Testis (tissue), 2 donors: ENCODE measurements at regions not wholly inside any gene's neighbourhood (a gene's known extent, or its start where the extent isn't known, plus 50 kb on each side); places are given as distances from the start of the nearest gene placed in this dataset.

Experiments used
- POLR2A ChIP-seq: fragments of 450-650 bp; IDR thresholded peaks from one replicate; pipeline ENCODE4 v1.6.1; 2017; ENCODE audit warnings: antibody characterized with exemption, mild to moderate bottlenecking, moderate library complexity
- TF ChIP-seq, protein P1 (sequence below), 3 experiments: fragments of 450-650 bp in 2 of 3; fragments of 200-600 bp in 1 of 3; sonication (generic) in 1 of 3; IDR thresholded peaks; one replicate each; pipeline ENCODE4 v1.5.1; 2016 to 2019; ENCODE audit warnings: antibody characterized with exemption in 3 of 3, mild to moderate bottlenecking in 2 of 3, moderate library complexity in 1 of 3

DNA sequence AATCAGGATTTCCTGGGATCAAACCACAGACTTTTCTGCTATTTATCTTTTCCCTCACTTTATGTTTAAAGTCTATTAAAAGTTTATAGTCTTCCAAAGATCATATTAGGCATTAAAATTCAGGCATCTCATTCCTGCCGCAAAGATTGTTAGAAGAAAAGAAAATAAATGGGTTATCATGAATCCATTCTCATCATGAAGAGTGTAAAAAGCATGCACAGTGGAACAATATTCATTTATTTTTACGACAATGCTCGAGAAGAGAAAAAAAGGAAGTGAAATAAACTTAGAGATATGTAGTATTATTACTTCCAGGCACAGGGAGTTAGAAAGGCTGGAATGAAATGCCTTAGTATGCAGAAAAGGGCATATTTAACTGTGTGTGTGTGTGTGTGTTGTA lies 213.7 kb upstream of the PLSCR5 start:
- no peak for TF ChIP-seq POLR2A
- TF ChIP-seq, protein P1, sequence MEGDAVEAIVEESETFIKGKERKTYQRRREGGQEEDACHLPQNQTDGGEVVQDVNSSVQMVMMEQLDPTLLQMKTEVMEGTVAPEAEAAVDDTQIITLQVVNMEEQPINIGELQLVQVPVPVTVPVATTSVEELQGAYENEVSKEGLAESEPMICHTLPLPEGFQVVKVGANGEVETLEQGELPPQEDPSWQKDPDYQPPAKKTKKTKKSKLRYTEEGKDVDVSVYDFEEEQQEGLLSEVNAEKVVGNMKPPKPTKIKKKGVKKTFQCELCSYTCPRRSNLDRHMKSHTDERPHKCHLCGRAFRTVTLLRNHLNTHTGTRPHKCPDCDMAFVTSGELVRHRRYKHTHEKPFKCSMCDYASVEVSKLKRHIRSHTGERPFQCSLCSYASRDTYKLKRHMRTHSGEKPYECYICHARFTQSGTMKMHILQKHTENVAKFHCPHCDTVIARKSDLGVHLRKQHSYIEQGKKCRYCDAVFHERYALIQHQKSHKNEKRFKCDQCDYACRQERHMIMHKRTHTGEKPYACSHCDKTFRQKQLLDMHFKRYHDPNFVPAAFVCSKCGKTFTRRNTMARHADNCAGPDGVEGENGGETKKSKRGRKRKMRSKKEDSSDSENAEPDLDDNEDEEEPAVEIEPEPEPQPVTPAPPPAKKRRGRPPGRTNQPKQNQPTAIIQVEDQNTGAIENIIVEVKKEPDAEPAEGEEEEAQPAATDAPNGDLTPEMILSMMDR (IDR thresholded peaks at IDR 0.05): no peak
